Right lobe of liver (tissue), 6 donors: ENCODE measurements at regions not wholly inside any gene's neighbourhood (a gene's known extent, or its start where the extent isn't known, plus 50 kb on each side); places are given as distances from the start of the nearest gene placed in this dataset.

ENCODE experiments used
- ATAC-seq, 4 donors: fragments of 200-7000 bp; cut with Tn5 transposase; one replicate each; pipeline ENCODE4 v1.9.1; 2020; ENCODE audit warnings: mild to moderate bottlenecking in 4 of 4, moderate library complexity in 4 of 4
- DNase-seq, 3 donors: peaks; one replicate each; pipeline ENCODE4 v3.0.0-alpha.2; 2020
- H3K27ac ChIP-seq, 3 donors: fragments of 200-600 bp; one replicate each; pipeline ENCODE4 v1.8.0; 2022
- H3K27me3 ChIP-seq, 2 donors: fragments of 200-600 bp; one replicate each; pipeline ENCODE4 v1.8.0; 2022
- H3K36me3 ChIP-seq, 4 donors: fragments of 200-600 bp; sonication (generic) in 1 of 4; one replicate each; pipeline versions ENCODE4 v1.5.1 to v1.8.0; 2017 to 2022; ENCODE audit warnings: control low read depth in 1 of 4
- H3K4me1 ChIP-seq, 4 donors: fragments of 200-600 bp; sonication (generic) in 1 of 4; one replicate each; pipeline versions ENCODE4 v1.5.1 to v1.8.0; 2017 to 2022; ENCODE audit warnings: control low read depth in 1 of 4
- H3K4me3 ChIP-seq, 3 donors: fragments of 200-600 bp; one replicate each; pipeline ENCODE4 v1.8.0; 2022
- H3K9me3 ChIP-seq, 4 donors: fragments of 200-600 bp; sonication (generic) in 1 of 4; one replicate each; pipeline versions ENCODE4 v1.5.1 to v1.8.0; 2017 to 2022; ENCODE audit warnings: control low read depth in 1 of 4
- CTCF ChIP-seq, 4 donors: fragments of 200-600 bp in 3 of 4; fragments of 450-650 bp in 1 of 4; IDR thresholded peaks; one replicate each; pipeline versions ENCODE4 v1.5.1 to v1.8.0; 2016 to 2022; ENCODE audit warnings: antibody characterized with exemption in 4 of 4, mild to moderate bottlenecking in 2 of 4
- POLR2A ChIP-seq: fragments of 450-650 bp; IDR thresholded peaks from one replicate; pipeline ENCODE4 v1.6.1; 2017; ENCODE audit warnings: antibody characterized with exemption, mild to moderate bottlenecking
- WGBS: methylation state at CpG from one replicate; pipeline ENCODE4 v1.1.6; 2018; ENCODE audit warnings: low coverage, low lambda C conversion rate; ENCODE audit not compliant: insufficient coverage; ENCODE audit errors: missing lambda C conversion rate; 5-methylcytosine and 5-hydroxymethylcytosine counted together
- intact Hi-C, 2 donors: fragments of 100-400 bp; cut with DNase I; formaldehyde crosslinking; loops; one replicate each; pipeline versions ENCODE4 v1.11.2 to v1.14.1; 2022
- donor health status: DM: no; HTN: yes; CAD: no.
- donor health status: DM: no; HTN: no; CAD: no.
- donor health status: DM: no; HTN: no; CAD: no.
- donor health status: DM: no; HTN: yes; CAD: no.
- donor health status: DM: no; HTN: yes; CAD: no.

DNA sequence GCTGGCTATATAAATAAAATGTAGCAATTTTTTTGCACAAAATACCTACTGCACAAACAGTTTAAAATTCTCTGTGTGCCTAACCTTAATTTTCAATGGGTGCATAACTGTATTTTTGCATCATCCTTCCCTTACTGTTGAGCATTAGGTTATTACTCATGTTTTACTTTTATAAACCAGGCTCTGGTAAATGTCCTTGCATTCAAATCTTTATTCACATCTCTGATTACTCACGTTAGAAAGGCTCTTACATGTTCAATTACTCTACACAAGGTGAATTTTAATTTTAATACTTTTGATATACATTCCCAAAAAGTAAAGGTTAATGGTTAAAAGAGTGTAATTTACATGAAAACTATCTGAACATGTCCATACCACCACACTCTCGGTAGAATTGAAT lies 246.1 kb downstream of the PRELID2 start:
- Histone ChIP-seq H3K27me3 (no peaks in the 10 kb centered on the region), H3K36me3 (no peaks in the 10 kb centered on the region), H3K27ac (no peak overlapping the region), H3K9me3 (no peaks in the 10 kb centered on the region), H3K4me1 (no peaks in the 10 kb centered on the region), H3K4me3 (no peak overlapping the region)
- no peak for DNase-seq
- intact Hi-C loops, result no loop called here
- TF ChIP-seq POLR2A (no peak), CTCF (IDR thresholded peaks at IDR 0.05) (no peak)
- no peak for ATAC-seq
- 75% methylated on average over 2 of the region's 2 CpGs for WGBS

- WGBS, result 32% methylated on average over 2 of the region's 2 CpGs
- ATAC-seq, result no peak
Observed at GRCh38 chr5:145588558-145588957, 246.6 kb downstream of the PRELID2 start.

GRCh38 chr5:145588113-145588512 lies 247.0 kb downstream of the PRELID2 start:
- Histone ChIP-seq H3K9me3 (no peaks in the 10 kb centered on the region), H3K27me3 (no peaks in the 10 kb centered on the region), H3K36me3 (no peaks in the 10 kb centered on the region), H3K27ac (no peak overlapping the region), H3K4me3 (no peak overlapping the region), H3K4me1 (no peaks in the 10 kb centered on the region)
- TF ChIP-seq CTCF (IDR thresholded peaks at IDR 0.05), result no peak
- no peak for TF ChIP-seq POLR2A
- DNase-seq, result no peak
- ATAC-seq, result no peak
- WGBS, result 52% methylated on average over 4 of the region's 4 CpGs
- intact Hi-C loops, result no loop called here

More at GRCh38 chr5:145588558-145588957, 246.6 kb downstream of the PRELID2 start:
- no peaks in the 10 kb centered on the region for H3K9me3 ChIP-seq
- intact Hi-C loops, result no loop called here
- no peak overlapping the region for H3K27ac ChIP-seq
- H3K36me3 ChIP-seq, result no peaks in the 10 kb centered on the region
- no peaks in the 10 kb centered on the region for H3K4me1 ChIP-seq
- no peaks in the 10 kb centered on the region for H3K27me3 ChIP-seq
- TF ChIP-seq CTCF (IDR thresholded peaks at IDR 0.05) (no peak), POLR2A (no peak)
- no peak for DNase-seq
- no peak overlapping the region for H3K4me3 ChIP-seq

GRCh38 chr5:145587710-145588109 lies 247.4 kb downstream of the PRELID2 start:
- Histone ChIP-seq H3K36me3 (no peaks in the 10 kb centered on the region), H3K4me1 (no peaks in the 10 kb centered on the region), H3K27me3 (no peaks in the 10 kb centered on the region), H3K27ac (no peak overlapping the region), H3K9me3 (no peaks in the 10 kb centered on the region), H3K4me3 (no peak overlapping the region)
- intact Hi-C loops, result no loop called here
- no peak for TF ChIP-seq CTCF (IDR thresholded peaks at IDR 0.05)
- no peak for TF ChIP-seq POLR2A
- DNase-seq (no peak), ATAC-seq (no peak)
- 16% methylated on average over 1 of the region's 1 CpG for WGBS

DNA sequence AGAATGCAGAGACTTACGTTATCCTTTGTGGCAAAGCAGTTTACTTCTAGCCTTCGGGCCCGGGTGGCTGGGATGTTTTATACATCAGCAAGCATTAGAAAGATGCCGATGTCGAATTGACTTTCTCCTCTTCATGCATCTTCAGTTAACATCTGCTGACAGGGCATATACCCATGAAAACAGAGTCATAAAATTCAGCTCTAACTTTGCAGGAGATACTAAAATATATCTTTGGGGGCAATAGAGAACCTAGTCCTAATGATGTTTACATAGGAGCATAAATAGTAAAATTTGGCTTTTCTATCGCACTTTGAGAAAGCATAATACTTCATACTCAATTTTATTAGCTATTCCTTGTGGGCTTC lies 247.9 kb downstream of the PRELID2 start:
- no peak overlapping the region for H3K27ac ChIP-seq
- no peaks in the 10 kb centered on the region for H3K9me3 ChIP-seq
- DNase-seq (no peak), ATAC-seq (no peak)
- 80% methylated on average over 6 of the region's 6 CpGs for WGBS
- H3K27me3 ChIP-seq, result no peaks in the 10 kb centered on the region
- H3K4me1 ChIP-seq, result no peaks in the 10 kb centered on the region
- no peak overlapping the region for H3K4me3 ChIP-seq
- H3K36me3 ChIP-seq, result no peaks in the 10 kb centered on the region
- intact Hi-C loops, result no loop called here
- no peak for TF ChIP-seq CTCF (IDR thresholded peaks at IDR 0.05)
- TF ChIP-seq POLR2A, result no peak
